Stimulated activated CD8-positive, alpha-beta memory T cell treated with anti-CD3 and anti-CD28 coated beads, Interleukin-12 subunit alpha, Interleukin-12 subunit beta, amount 100 ng/mL, for 4 hours (primary cell): ENCODE measurements at regions not wholly inside any gene's neighbourhood (a gene's known extent, or its start where the extent isn't known, plus 50 kb on each side); places are given as distances from the start of the nearest gene placed in this dataset.

Experiments
- DNase-seq: peaks from one replicate; pipeline ENCODE4 v3.0.0-alpha.2; 2020; ENCODE audit warnings: low read depth

GRCh38 chr15:58235961-58236360 is 97.8 kb downstream of the AQP9 start:
- DNase-seq = no peak

GRCh38 chr15:58240191-58240932 is 102.2 kb downstream of the AQP9 start:
- no peak for DNase-seq

- DNase-seq = no peak
Observed at GRCh38 chr15:58241872-58242271, 103.7 kb downstream of the AQP9 start.

GRCh38 chr15:58243070-58243469 is 104.9 kb downstream of the AQP9 start:
- no peak for DNase-seq

- DNase-seq = no peak
Observed at GRCh38 chr15:58244536-58244935, 106.4 kb downstream of the AQP9 start.

- DNase-seq = no peak
Observed at GRCh38 chr15:58246041-58246440, 107.9 kb downstream of the AQP9 start.

GRCh38 chr15:58247855-58248842 is 110.0 kb downstream of the AQP9 start:
- no peak for DNase-seq

- DNase-seq = no peak
Observed at GRCh38 chr15:58249646-58250312, 111.6 kb downstream of the AQP9 start.

- no peak for DNase-seq
Observed at GRCh38 chr15:58252586-58253323, 114.6 kb downstream of the AQP9 start.

- no peak for DNase-seq
Observed at GRCh38 chr15:58257776-58258325, 119.7 kb downstream of the AQP9 start.

GRCh38 chr15:58258501-58259292 is 120.5 kb downstream of the AQP9 start:
- DNase-seq = no peak

GRCh38 chr15:58260205-58260724 is 122.1 kb downstream of the AQP9 start:
- DNase-seq = no peak

- no peak for DNase-seq
Observed at GRCh38 chr15:58260725-58261267, 122.6 kb downstream of the AQP9 start.

GRCh38 chr15:58261368-58261767 is 123.2 kb downstream of the AQP9 start:
- no peak for DNase-seq

GRCh38 chr15:58264053-58264971 is 126.1 kb downstream of the AQP9 start:
- no peak for DNase-seq

GRCh38 chr15:58267051-58267450 is 128.9 kb downstream of the AQP9 start:
- DNase-seq = no peak

- DNase-seq = no peak
Observed at GRCh38 chr15:58268746-58269267, 130.6 kb downstream of the AQP9 start.
